ENCODE measurements at regions not wholly inside any gene's neighbourhood (a gene's known extent, or its start where the extent isn't known, plus 50 kb on each side); places are given as distances from the start of the nearest gene placed in this dataset.

GRCh38 chr9:116002181-116002580, 151.4 kb upstream of the PAPPA start:
- Histone ChIP-seq H3K27me3 (ENCODE audit: insufficient read depth, low read length) (no peaks in the 10 kb centered on the region), H4K8ac (replicated peaks; ENCODE audit: insufficient read length, low read depth, low read length) (no peak overlapping the region), H3K4me2 (ENCODE audit: insufficient read depth, insufficient read length, low read length) (no peak overlapping the region), H2AFZ (ENCODE audit: low read length) (no peak overlapping the region), H2BK120ac (ENCODE audit: low read depth, low read length, poor library complexity, severe bottlenecking) (no peak overlapping the region), H3K9ac (ENCODE audit: extremely low read depth, insufficient read length, low read length) (no peak overlapping the region), H3K23ac (ENCODE audit: insufficient read length, low read depth, low read length) (no peak overlapping the region), H3K23me2 (ENCODE audit: insufficient read length, low read depth, low read length, poor library complexity, severe bottlenecking) (no peaks in the 10 kb centered on the region), H2AK5ac (ENCODE audit: insufficient read length, low read length) (no peak overlapping the region), H4K5ac (ENCODE audit: insufficient read length, low read depth, low read length) (no peak overlapping the region), H3K18ac (ENCODE audit: insufficient read length, low read depth, low read length) (no peak overlapping the region), H2BK12ac (ENCODE audit: insufficient read length, low read depth, low read length) (no peak overlapping the region), H3K56ac (ENCODE audit: insufficient read length, low read depth, low read length) (no peak overlapping the region), H2BK15ac (ENCODE audit: low read depth, low read length) (no peak overlapping the region), H3K4ac (ENCODE audit: low read depth, low read length) (no peak overlapping the region), H2BK5ac (ENCODE audit: insufficient read length, low read length) (no peak overlapping the region), H3K9me3 (ENCODE audit: control insufficient read depth, low read depth, low read length) (no peaks in the 10 kb centered on the region), H3K79me1 (ENCODE audit: insufficient read depth, low read depth, low read length, poor library complexity, severe bottlenecking) (no peaks in the 10 kb centered on the region), H3K4me1 (ENCODE audit: insufficient read depth, low read length) (no peaks in the 10 kb centered on the region), H3K79me2 (ENCODE audit: insufficient read depth, low read length) (no peaks in the 10 kb centered on the region), H3K27ac (ENCODE audit: insufficient read length, low read depth, low read length) (no peak overlapping the region), H3K14ac (ENCODE audit: insufficient read depth, low read length) (no peak overlapping the region), H2BK20ac (ENCODE audit: low read depth, low read length, poor library complexity, severe bottlenecking) (no peak overlapping the region), H4K20me1 (ENCODE audit: control insufficient read depth, insufficient read depth, insufficient read length) (no peaks in the 10 kb centered on the region), H3T11ph (ENCODE audit: low read length) (no peak overlapping the region), H4K91ac (ENCODE audit: insufficient read length, low read depth, low read length) (no peak overlapping the region)
- no peaks in the 10 kb centered on the region for H3K9me3 Mint-ChIP-seq
- TF ChIP-seq, protein P1, sequence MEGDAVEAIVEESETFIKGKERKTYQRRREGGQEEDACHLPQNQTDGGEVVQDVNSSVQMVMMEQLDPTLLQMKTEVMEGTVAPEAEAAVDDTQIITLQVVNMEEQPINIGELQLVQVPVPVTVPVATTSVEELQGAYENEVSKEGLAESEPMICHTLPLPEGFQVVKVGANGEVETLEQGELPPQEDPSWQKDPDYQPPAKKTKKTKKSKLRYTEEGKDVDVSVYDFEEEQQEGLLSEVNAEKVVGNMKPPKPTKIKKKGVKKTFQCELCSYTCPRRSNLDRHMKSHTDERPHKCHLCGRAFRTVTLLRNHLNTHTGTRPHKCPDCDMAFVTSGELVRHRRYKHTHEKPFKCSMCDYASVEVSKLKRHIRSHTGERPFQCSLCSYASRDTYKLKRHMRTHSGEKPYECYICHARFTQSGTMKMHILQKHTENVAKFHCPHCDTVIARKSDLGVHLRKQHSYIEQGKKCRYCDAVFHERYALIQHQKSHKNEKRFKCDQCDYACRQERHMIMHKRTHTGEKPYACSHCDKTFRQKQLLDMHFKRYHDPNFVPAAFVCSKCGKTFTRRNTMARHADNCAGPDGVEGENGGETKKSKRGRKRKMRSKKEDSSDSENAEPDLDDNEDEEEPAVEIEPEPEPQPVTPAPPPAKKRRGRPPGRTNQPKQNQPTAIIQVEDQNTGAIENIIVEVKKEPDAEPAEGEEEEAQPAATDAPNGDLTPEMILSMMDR (conservative IDR thresholded peaks at IDR 0.05), result no peak
- no peaks in the 10 kb centered on the region for H3K36me3 Mint-ChIP-seq (ENCODE audit: insufficient read depth in 1 of 3, low read depth in 3 of 3)
- H3K4me3 Mint-ChIP-seq, result no peak overlapping the region
- no CpG with 5 or more reads among the region's 5 CpGs for WGBS (ENCODE audit: extremely low coverage, insufficient read length, low lambda C conversion rate)
- no peak for DNase-seq
- no peaks in the 10 kb centered on the region for H3K4me1 Mint-ChIP-seq
- no peak overlapping the region for H3K27ac Mint-ChIP-seq
- H3K27me3 Mint-ChIP-seq (ENCODE audit: low read depth), result no peaks in the 10 kb centered on the region
